Spleen (tissue), 11 donors: ENCODE measurements at regions not wholly inside any gene's neighbourhood (a gene's known extent, or its start where the extent isn't known, plus 50 kb on each side); places are given as distances from the start of the nearest gene placed in this dataset.

Experiments
- DNase-seq: peaks from one replicate; pipeline ENCODE4 v3.0.0-alpha.2; 2020
- H3K27ac ChIP-seq, 8 donors: fragments of 200-600 bp; sonication (generic) in 7 of 8; 1 replicate in 4 of 8; 2 replicates in 4 of 8; pipeline versions ENCODE4 v1.5.0 to v1.8.0; 2016 to 2021; ENCODE audit warnings: inconsistent platforms in 4 of 8, mild to moderate bottlenecking in 4 of 8, moderate library complexity in 1 of 8
- H3K27me3 ChIP-seq, 7 donors: fragments of 200-600 bp; sonication (generic) in 6 of 7; replicated peaks in 1 of 7; 1 replicate in 4 of 7; 2 replicates in 3 of 7; pipeline versions ENCODE4 v1.5.0 to v1.8.0; 2016 to 2021; ENCODE audit warnings: inconsistent platforms in 3 of 7, mild to moderate bottlenecking in 1 of 7
- H3K36me3 ChIP-seq, 6 donors: fragments of 200-600 bp; sonication (generic) in 5 of 6; 1 replicate in 4 of 6; 2 replicates in 2 of 6; pipeline versions ENCODE4 v1.5.0 to v1.8.0; 2016 to 2021; ENCODE audit warnings: inconsistent platforms in 2 of 6
- H3K4me1 ChIP-seq, 6 donors: fragments of 200-600 bp; sonication (generic) in 5 of 6; 1 replicate in 3 of 6; 2 replicates in 3 of 6; pipeline versions ENCODE4 v1.5.0 to v1.8.0; 2016 to 2021; ENCODE audit warnings: inconsistent platforms in 3 of 6
- H3K4me3 ChIP-seq, 8 donors: fragments of 200-600 bp; sonication (generic) in 7 of 8; 1 replicate in 4 of 8; 2 replicates in 4 of 8; pipeline versions ENCODE4 v1.5.0 to v1.8.0; 2016 to 2021; ENCODE audit warnings: inconsistent platforms in 4 of 8, mild to moderate bottlenecking in 4 of 8, moderate library complexity in 2 of 8
- H3K9me3 ChIP-seq, 8 donors: fragments of 200-600 bp; sonication (generic) in 7 of 8; 1 replicate in 4 of 8; 2 replicates in 4 of 8; pipeline versions ENCODE4 v1.5.0 to v1.8.0; 2016 to 2021; ENCODE audit warnings: inconsistent platforms in 4 of 8
- CTCF ChIP-seq, 11 experiments: fragments of 200-600 bp in 7 of 11; fragments of 450-650 bp in 4 of 11; sonication (generic) in 4 of 11; IDR thresholded peaks in 8 of 11; conservative IDR thresholded peaks in 3 of 11; 1 replicate in 7 of 11; 2 replicates in 4 of 11; pipeline versions ENCODE4 v1.4.0 to v1.8.0; 2016 to 2021; ENCODE audit warnings: antibody characterized with exemption in 11 of 11, inconsistent platforms in 4 of 11, mild to moderate bottlenecking in 1 of 11
- POLR2A ChIP-seq, 3 donors: fragments of 450-650 bp; IDR thresholded peaks; one replicate each; pipeline ENCODE4 v1.5.1; 2017; ENCODE audit warnings: antibody characterized with exemption in 3 of 3, mild to moderate bottlenecking in 1 of 3
- POLR2AphosphoS5 ChIP-seq, 3 donors: sonication (generic); formaldehyde crosslinking; IDR thresholded peaks; one replicate each; pipeline ENCODE4 v1.5.1; 2017; ENCODE audit warnings: antibody characterized with exemption in 3 of 3
- WGBS, 5 donors: extraction: QIAGEN DNeasy Blood & Tissue Kit in 3 of 5; methylation state at CpG; one replicate each; pipeline versions ENCODE4 v1.1.5 to v1.1.7; 2013 to 2018; 5-methylcytosine and 5-hydroxymethylcytosine counted together
- intact Hi-C: fragments of 100-400 bp; cut with DNase I; formaldehyde crosslinking; loops from one replicate; pipeline ENCODE4 v1.15.0; 2023; ENCODE audit warnings: low total_unique reads
- donor health status: healthy with polysubstance abuse.
- donor health status: DM: no; HTN: no; CAD: no; lungs with moderate emphysema.
- donor health status: DM: no; HTN: no; CAD: no.
- donor health status: Bipolar disorder and iron deficiency.
- donor health status: healthy.
- donor health status: DM: no; HTN: no; CAD: no.
- donor health status: DM: yes; HTN: yes; CAD: no.

GRCh38 chr9:111258209-111258874 lies 71.7 kb downstream of the OR2K2 start:
- no peak overlapping the region for H3K27ac ChIP-seq
- intact Hi-C loops: no loop called here
- no peaks in the 10 kb centered on the region for H3K4me1 ChIP-seq
- DNase-seq: no peak
- TF ChIP-seq POLR2A (IDR thresholded peaks at IDR 0.05): no peak
- no peak for TF ChIP-seq POLR2AphosphoS5 (IDR thresholded peaks at IDR 0.05)
- no peak for TF ChIP-seq CTCF (IDR thresholded peaks at IDR 0.05 in 8 of 11, conservative IDR thresholded peaks at IDR 0.05 in 3 of 11)
- no peaks in the 10 kb centered on the region for H3K9me3 ChIP-seq
- 52 to 73% (median 63%) methylated on average over 1 of the region's 1 CpG for WGBS, 5 donors
- no peaks in the 10 kb centered on the region for H3K36me3 ChIP-seq
- no peak overlapping the region for H3K4me3 ChIP-seq
- no peaks in the 10 kb centered on the region for H3K27me3 ChIP-seq

- no peaks in the 10 kb centered on the region for H3K27me3 ChIP-seq
- H3K9me3 ChIP-seq: no peaks in the 10 kb centered on the region
- intact Hi-C loops: no loop called here
- WGBS, 5 donors: 66 to 92% (median 78%) methylated on average over 4 of the region's 4 CpGs
- no peaks in the 10 kb centered on the region for H3K36me3 ChIP-seq
- TF ChIP-seq POLR2A (IDR thresholded peaks at IDR 0.05) (no peak), POLR2AphosphoS5 (IDR thresholded peaks at IDR 0.05) (no peak), CTCF (IDR thresholded peaks at IDR 0.05 in 8 of 11, conservative IDR thresholded peaks at IDR 0.05 in 3 of 11) (no peak)
- no peak overlapping the region for H3K4me3 ChIP-seq
- H3K4me1 ChIP-seq: no peaks in the 10 kb centered on the region
- no peak for DNase-seq
- peak overlapping the region in 3 of 8 donors; percentile 10 to 44 (median 41) for H3K27ac ChIP-seq
Measured at GRCh38 chr9:111253742-111254437, 76.1 kb downstream of the OR2K2 start.

GRCh38 chr9:111250875-111251842 lies 78.9 kb downstream of the OR2K2 start:
- no peak for DNase-seq
- TF ChIP-seq POLR2A (IDR thresholded peaks at IDR 0.05): no peak
- no peak for TF ChIP-seq POLR2AphosphoS5 (IDR thresholded peaks at IDR 0.05)
- TF ChIP-seq CTCF (IDR thresholded peaks at IDR 0.05 in 8 of 11, conservative IDR thresholded peaks at IDR 0.05 in 3 of 11): no peak
- intact Hi-C loops: no loop called here
- no peak overlapping the region for H3K27ac ChIP-seq
- no peaks in the 10 kb centered on the region for H3K9me3 ChIP-seq
- WGBS, 5 donors: 84 to 87% (median 85%) methylated on average over 8 of the region's 8 CpGs
- no peaks in the 10 kb centered on the region for H3K4me1 ChIP-seq
- no peak overlapping the region for H3K4me3 ChIP-seq
- H3K27me3 ChIP-seq: no peaks in the 10 kb centered on the region
- H3K36me3 ChIP-seq: no peaks in the 10 kb centered on the region
